ENCODE measurements at regions not wholly inside any gene's neighbourhood (a gene's known extent, or its start where the extent isn't known, plus 50 kb on each side); places are given as distances from the start of the nearest gene placed in this dataset.

- TF ChIP-seq CTCF (IDR thresholded peaks at IDR 0.05) = peak; percentile 22 to 74 (median 36)
- TF ChIP-seq POLR2A (IDR thresholded peaks at IDR 0.05) = no peak
These were observed 73.4 kb upstream of the TTC29 start for GRCh38 chr4:147019091-147019490.

All from tibial nerve (tissue), 3 donors.